Panc1 (cell line): ENCODE measurements at regions not wholly inside any gene's neighbourhood (a gene's known extent, or its start where the extent isn't known, plus 50 kb on each side); places are given as distances from the start of the nearest gene placed in this dataset.
A peak's percentile ranks its signal among the peaks of the same experiment; 100 is the strongest.

Source experiments
- ATAC-seq: fragments of 200-7000 bp; cut with Tn5 transposase; 2 replicates; pipeline ENCODE4 v1.9.1; 2020; ENCODE audit warnings: mild to moderate bottlenecking, moderate library complexity
- BruUV-seq: library from RNA; stranded (reverse); fragments of 400-500 nt; replicated peaks from 2 replicates; lab custom pipeline; 2021; lab: Mats Ljungman, UMichigan
- CTCF ChIA-PET: fragments of 300-600 bp; sonication (Branson Sonifier 250); formaldehyde crosslinking; loops from one replicate; lab custom pipeline; 2022; ENCODE audit warnings: antibody characterized with exemption; lab: Charles Lee
- POLR2A ChIA-PET: fragments of 300-600 bp; sonication (Branson Sonifier 250); formaldehyde crosslinking; loops from one replicate; lab custom pipeline; 2022; ENCODE audit warnings: antibody characterized with exemption; lab: Charles Lee
- DNase-seq: peaks from one replicate; pipeline ENCODE4 v3.0.0-alpha.2; 2010; ENCODE audit warnings: low read depth, low spot score
- H3K27ac ChIP-seq: 2 replicates; pipeline ENCODE4 v1.5.1; 2011; ENCODE audit warnings: mild to moderate bottlenecking, low read length, inconsistent platforms
- H3K27me3 ChIP-seq: fragments of 200-500 bp; sonication (Bioruptor generic); 2 replicates; pipeline ENCODE4 v1.6.0; 2014; ENCODE audit warnings: low read length, inconsistent platforms; ENCODE audit not compliant: control insufficient read depth, insufficient read depth
- H3K36me3 ChIP-seq: fragments of 200-500 bp; sonication (Bioruptor generic); 2 replicates; pipeline ENCODE4 v1.5.1; 2014; ENCODE audit warnings: inconsistent platforms, mild to moderate bottlenecking, low read length, moderate library complexity; ENCODE audit not compliant: control insufficient read depth, insufficient read depth
- H3K4me1 ChIP-seq: 2 replicates; pipeline ENCODE4 v1.5.1; 2011; ENCODE audit warnings: inconsistent platforms, mild to moderate bottlenecking, low read length, moderate library complexity; ENCODE audit not compliant: control insufficient read depth, insufficient read depth
- H3K4me3 ChIP-seq, 2 experiments: 2 replicates each; pipeline ENCODE4 v1.5.1; 2011 to 2012; ENCODE audit warnings: low read depth in 2 of 2, low read length in 2 of 2, mild to moderate bottlenecking in 2 of 2, inconsistent platforms in 1 of 2, moderate library complexity in 1 of 2
- H3K9me3 ChIP-seq: fragments of 200-500 bp; sonication (Bioruptor generic); 2 replicates; pipeline ENCODE4 v1.5.1; 2014; ENCODE audit warnings: low read depth, mild to moderate bottlenecking, inconsistent platforms, low read length, moderate library complexity; ENCODE audit not compliant: control insufficient read depth, insufficient read depth
- POLR2AphosphoS5 ChIP-seq: IDR thresholded peaks from 2 replicates; pipeline ENCODE4 v1.6.1; 2012; ENCODE audit warnings: mild to moderate bottlenecking, low read depth, low read length, moderate library complexity
- SIN3A ChIP-seq: IDR thresholded peaks from 2 replicates; pipeline ENCODE4 v1.6.1; 2012; ENCODE audit warnings: low read depth, mild to moderate bottlenecking, low read length, moderate library complexity, borderline replicate concordance; ENCODE audit not compliant: insufficient read depth
- TCF7L2 ChIP-seq: IDR thresholded peaks from 2 replicates; pipeline ENCODE4 v1.6.1; 2011; ENCODE audit warnings: mild to moderate bottlenecking, low read depth, low read length, inconsistent platforms
- in situ Hi-C: cut with HindIII; loops from 2 replicates; pipeline ENCODE4 v1.10.0; 2016; ENCODE audit warnings: low sequenced_read_pairs, low pct_unique_long_range_greater_than_20kb
- intact Hi-C: fragments of 100-400 bp; cut with micrococcal nuclease; formaldehyde crosslinking; loops from one replicate; pipeline ENCODE4 v1.10.0; 2022; ENCODE audit not compliant: unreplicated experiment
- TF ChIP-seq, protein P1 (sequence below), 2 experiments: IDR thresholded peaks; 2 replicates each; pipeline ENCODE4 v1.6.1; 2011 to 2012; ENCODE audit warnings: low read depth in 2 of 2, control low read depth in 1 of 2, low read length in 1 of 2, mild to moderate bottlenecking in 1 of 2, moderate library complexity in 1 of 2; ENCODE audit not compliant: insufficient read depth in 1 of 2
- TF ChIP-seq, protein P2 (sequence below): fragments of 450-650 bp; IDR thresholded peaks from 2 replicates; pipeline ENCODE4 v1.5.1; 2017; ENCODE audit warnings: mild to moderate bottlenecking

DNA sequence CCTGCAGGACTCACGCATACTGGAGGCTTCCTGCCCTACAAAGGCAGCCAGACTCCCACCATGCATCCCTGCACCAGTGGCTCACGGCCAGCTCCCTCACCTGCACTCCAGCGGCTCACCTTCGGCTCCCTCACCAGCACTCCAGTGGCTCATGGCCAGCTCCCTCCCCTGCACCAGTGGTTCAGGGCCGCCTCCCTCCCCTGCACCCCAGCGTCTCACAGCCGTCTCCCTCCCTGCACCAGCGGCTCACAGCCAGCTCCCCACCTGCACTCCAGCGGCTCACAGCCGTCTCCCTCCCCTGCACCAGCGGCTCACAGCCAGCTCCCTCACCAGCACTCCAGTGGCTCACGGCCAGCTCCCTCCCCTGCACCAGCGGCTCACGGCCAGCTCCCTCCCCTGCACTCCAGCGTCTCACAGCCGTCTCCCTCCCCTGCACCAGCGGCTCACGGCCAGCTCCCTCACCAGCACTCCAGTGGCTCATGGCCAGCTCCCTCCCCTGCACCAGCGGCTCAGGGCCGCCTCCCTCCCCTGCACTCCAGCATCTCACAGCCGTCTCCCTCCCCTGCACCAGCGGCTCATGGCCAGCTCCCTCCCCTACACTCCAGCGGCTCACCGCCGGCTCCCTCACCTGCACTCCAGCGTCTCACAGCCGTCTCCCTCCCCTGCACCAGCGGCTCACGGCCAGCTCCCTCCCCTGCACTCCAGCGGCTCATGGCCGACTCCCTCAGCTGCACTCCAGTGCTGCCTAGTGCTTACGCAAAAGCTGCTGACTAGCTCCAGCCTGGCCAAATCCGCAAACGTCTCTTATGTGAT is 324.5 kb downstream of the NPHP4 start:
- no peaks in the 10 kb centered on the region for H3K9me3 ChIP-seq
- no peak overlapping the region for H3K27ac ChIP-seq
- in situ Hi-C loops (no loop called here), intact Hi-C loops (no loop called here)
- no peaks in the 10 kb centered on the region for H3K36me3 ChIP-seq
- no peak overlapping the region for H3K4me3 ChIP-seq
- DNase-seq, result no peak
- BruUV-seq, result no TSS peak
- POLR2A ChIA-PET, result no interaction called here
- ATAC-seq, result 0 out of 2 replicates have a peak, but pooled peaks have one; percentile 20
- no peaks in the 10 kb centered on the region; the same call in 1 of the 2 replicates for H3K27me3 ChIP-seq
- no peak for TF ChIP-seq TCF7L2
- no peak for TF ChIP-seq POLR2AphosphoS5
- no peak for TF ChIP-seq SIN3A
- TF ChIP-seq, protein P1, sequence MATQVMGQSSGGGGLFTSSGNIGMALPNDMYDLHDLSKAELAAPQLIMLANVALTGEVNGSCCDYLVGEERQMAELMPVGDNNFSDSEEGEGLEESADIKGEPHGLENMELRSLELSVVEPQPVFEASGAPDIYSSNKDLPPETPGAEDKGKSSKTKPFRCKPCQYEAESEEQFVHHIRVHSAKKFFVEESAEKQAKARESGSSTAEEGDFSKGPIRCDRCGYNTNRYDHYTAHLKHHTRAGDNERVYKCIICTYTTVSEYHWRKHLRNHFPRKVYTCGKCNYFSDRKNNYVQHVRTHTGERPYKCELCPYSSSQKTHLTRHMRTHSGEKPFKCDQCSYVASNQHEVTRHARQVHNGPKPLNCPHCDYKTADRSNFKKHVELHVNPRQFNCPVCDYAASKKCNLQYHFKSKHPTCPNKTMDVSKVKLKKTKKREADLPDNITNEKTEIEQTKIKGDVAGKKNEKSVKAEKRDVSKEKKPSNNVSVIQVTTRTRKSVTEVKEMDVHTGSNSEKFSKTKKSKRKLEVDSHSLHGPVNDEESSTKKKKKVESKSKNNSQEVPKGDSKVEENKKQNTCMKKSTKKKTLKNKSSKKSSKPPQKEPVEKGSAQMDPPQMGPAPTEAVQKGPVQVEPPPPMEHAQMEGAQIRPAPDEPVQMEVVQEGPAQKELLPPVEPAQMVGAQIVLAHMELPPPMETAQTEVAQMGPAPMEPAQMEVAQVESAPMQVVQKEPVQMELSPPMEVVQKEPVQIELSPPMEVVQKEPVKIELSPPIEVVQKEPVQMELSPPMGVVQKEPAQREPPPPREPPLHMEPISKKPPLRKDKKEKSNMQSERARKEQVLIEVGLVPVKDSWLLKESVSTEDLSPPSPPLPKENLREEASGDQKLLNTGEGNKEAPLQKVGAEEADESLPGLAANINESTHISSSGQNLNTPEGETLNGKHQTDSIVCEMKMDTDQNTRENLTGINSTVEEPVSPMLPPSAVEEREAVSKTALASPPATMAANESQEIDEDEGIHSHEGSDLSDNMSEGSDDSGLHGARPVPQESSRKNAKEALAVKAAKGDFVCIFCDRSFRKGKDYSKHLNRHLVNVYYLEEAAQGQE (IDR thresholded peaks at IDR 0.05; ENCODE audit: insufficient read depth in 1 of 2, low read depth in 2 of 2, low read length in 1 of 2), result no peak
- TF ChIP-seq, protein P2, sequence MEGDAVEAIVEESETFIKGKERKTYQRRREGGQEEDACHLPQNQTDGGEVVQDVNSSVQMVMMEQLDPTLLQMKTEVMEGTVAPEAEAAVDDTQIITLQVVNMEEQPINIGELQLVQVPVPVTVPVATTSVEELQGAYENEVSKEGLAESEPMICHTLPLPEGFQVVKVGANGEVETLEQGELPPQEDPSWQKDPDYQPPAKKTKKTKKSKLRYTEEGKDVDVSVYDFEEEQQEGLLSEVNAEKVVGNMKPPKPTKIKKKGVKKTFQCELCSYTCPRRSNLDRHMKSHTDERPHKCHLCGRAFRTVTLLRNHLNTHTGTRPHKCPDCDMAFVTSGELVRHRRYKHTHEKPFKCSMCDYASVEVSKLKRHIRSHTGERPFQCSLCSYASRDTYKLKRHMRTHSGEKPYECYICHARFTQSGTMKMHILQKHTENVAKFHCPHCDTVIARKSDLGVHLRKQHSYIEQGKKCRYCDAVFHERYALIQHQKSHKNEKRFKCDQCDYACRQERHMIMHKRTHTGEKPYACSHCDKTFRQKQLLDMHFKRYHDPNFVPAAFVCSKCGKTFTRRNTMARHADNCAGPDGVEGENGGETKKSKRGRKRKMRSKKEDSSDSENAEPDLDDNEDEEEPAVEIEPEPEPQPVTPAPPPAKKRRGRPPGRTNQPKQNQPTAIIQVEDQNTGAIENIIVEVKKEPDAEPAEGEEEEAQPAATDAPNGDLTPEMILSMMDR, result no peak
- CTCF ChIA-PET, result interaction anchor here (0.7 kb wide), 1 partner anchor 251 kb away, joined by 3 read pairs; no protein-coding TSS in a partner anchor
- H3K4me1 ChIP-seq, result no peaks in the 10 kb centered on the region

DNA sequence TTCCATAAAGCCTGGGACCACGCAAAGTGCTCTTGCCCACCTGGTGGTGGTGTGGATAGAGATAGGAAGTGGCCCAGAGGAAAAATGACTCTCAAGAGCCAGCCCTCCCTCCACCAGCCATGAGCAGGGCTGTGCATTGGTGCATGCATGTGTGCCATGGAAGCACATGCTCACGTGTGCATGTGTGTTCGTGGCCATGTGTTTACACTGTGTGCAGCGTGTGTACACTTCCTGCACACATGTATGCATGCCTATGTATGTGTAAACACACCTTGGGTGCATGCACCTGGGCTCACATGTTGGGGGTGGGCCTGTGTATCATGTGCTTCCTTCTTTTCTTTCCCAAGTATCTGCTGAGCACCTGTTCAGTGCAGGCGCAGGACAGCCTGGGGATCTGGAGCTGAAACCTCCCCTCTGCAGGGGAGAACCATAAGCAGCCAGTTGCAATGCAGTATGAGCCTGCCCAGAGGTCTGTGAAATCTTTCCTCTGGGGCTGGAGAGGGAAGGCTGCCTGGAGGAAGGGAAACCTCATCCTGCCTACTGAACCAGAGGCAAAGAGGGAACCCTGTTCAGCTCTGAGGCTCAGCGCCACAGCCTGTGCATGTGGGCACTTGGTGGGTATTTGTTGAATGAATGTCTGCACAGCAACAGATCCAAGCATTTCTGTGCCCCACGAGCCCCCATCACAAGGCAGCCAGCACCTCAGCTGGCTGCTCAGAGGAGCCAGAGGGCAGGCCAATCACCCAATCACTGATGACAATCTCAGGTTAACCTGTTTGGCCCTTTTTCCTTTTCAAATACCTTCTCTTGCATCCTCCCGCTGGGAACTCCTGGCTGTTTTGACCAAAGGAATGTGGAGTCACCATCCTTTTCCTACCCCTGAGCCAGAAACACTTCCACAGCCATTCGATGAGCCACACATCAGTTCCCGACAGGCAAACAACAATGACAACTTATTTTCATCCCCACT is 327.0 kb downstream of the NPHP4 start:
- ChIA-PET POLR2A (no interaction called here), CTCF (no interaction called here)
- H3K27ac ChIP-seq, result no peak overlapping the region
- H3K4me3 ChIP-seq, result no peak overlapping the region
- no peaks in the 10 kb centered on the region for H3K4me1 ChIP-seq
- BruUV-seq, result no TSS peak
- no peaks in the 10 kb centered on the region for H3K9me3 ChIP-seq
- in situ Hi-C loops, result no loop called here
- H3K36me3 ChIP-seq, result no peaks in the 10 kb centered on the region
- DNase-seq (no peak), ATAC-seq (no peak)
- H3K27me3 ChIP-seq, result no peaks in the 10 kb centered on the region; the same call in 1 of the 2 replicates
- intact Hi-C loops, result no loop called here
- no peak for TF ChIP-seq TCF7L2
- no peak for TF ChIP-seq POLR2AphosphoS5
- TF ChIP-seq, protein P2, result no peak
